Fibroblast of villous mesenchyme (primary cell): ENCODE measurements at regions not wholly inside any gene's neighbourhood (a gene's known extent, or its start where the extent isn't known, plus 50 kb on each side); places are given as distances from the start of the nearest gene placed in this dataset.

Source experiments
- DNase-seq: peaks from one replicate; pipeline ENCODE4 v3.0.0-alpha.2; 2010; ENCODE audit warnings: low read depth
- H3K4me3 ChIP-seq: 2 replicates; pipeline ENCODE4 v1.5.1; 2011; ENCODE audit warnings: low read depth, mild to moderate bottlenecking, low read length
- TF ChIP-seq, protein P1 (sequence below): IDR thresholded peaks from 2 replicates; pipeline ENCODE4 v1.5.1; 2012; ENCODE audit warnings: low read depth, mild to moderate bottlenecking, low read length; ENCODE audit not compliant: insufficient read depth

DNA sequence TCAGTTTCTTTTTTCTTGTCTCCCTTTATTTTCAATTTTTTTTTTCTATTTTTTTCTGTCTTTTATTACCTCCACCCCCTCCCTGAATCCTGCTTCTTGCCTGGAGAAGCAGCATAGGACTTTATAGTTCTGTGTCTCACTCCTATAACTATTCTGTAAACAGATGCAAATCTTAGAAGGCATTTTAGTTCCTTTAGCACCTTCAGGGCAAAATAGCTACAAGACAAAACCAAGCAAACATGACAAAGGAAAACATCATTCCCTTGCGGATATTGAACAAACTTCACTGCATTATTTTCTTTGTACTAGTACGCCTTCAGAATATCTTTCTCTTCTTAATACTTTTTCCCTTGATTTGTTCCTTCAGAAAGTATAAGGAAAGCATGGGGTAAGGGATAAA, 446.2 kb upstream of the CHORDC1 start:
- TF ChIP-seq, protein P1, sequence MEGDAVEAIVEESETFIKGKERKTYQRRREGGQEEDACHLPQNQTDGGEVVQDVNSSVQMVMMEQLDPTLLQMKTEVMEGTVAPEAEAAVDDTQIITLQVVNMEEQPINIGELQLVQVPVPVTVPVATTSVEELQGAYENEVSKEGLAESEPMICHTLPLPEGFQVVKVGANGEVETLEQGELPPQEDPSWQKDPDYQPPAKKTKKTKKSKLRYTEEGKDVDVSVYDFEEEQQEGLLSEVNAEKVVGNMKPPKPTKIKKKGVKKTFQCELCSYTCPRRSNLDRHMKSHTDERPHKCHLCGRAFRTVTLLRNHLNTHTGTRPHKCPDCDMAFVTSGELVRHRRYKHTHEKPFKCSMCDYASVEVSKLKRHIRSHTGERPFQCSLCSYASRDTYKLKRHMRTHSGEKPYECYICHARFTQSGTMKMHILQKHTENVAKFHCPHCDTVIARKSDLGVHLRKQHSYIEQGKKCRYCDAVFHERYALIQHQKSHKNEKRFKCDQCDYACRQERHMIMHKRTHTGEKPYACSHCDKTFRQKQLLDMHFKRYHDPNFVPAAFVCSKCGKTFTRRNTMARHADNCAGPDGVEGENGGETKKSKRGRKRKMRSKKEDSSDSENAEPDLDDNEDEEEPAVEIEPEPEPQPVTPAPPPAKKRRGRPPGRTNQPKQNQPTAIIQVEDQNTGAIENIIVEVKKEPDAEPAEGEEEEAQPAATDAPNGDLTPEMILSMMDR: no peak
- DNase-seq: no peak
- H3K4me3 ChIP-seq: no peak overlapping the region

DNA sequence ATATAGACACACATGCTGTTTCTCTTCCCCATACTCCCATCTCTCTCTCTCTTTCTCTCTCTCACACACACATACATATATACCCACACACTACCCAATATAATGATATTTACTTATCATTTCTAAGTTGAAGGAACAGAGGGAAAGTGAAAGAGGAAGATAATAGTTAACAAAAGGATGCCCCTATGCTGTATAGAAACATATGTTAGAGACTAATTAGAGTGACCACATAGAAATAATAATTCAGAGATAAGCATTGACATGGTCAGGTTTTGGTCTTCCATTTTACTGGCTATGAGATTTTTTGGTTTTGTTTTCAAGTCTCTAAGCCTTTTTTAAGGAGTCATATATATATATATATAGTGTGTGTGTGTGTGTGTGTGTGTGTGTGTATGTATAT, 445.7 kb upstream of the CHORDC1 start:
- TF ChIP-seq, protein P1: no peak
- H3K4me3 ChIP-seq: no peak overlapping the region
- DNase-seq: no peak

GRCh38 chr11:90661233-90661632, 438.4 kb upstream of the CHORDC1 start:
- no peak overlapping the region for H3K4me3 ChIP-seq
- TF ChIP-seq, protein P1: no peak

DNA sequence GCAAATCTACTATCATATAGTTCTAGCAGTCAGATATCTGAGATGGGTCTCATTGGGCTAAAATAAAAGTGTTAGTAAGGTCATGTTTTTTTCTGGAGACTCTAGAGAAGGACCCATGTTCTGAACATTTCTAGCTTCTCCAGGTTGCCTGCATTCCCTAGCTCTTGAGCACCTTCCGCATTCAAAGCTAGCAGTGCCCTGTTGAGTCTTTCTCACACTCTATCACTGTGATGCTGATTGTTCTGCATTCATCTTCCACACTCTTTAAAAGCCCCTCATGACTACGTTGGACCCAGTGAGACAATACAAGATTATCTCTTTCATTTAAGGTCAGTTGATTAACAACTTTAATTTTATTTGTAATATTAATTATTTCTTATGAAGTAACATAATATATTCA, 433.3 kb upstream of the CHORDC1 start:
- no peak overlapping the region for H3K4me3 ChIP-seq
- TF ChIP-seq, protein P1: no peak
- no peak for DNase-seq

More at GRCh38 chr11:90661233-90661632, 438.4 kb upstream of the CHORDC1 start:
- DNase-seq: no peak

DNA sequence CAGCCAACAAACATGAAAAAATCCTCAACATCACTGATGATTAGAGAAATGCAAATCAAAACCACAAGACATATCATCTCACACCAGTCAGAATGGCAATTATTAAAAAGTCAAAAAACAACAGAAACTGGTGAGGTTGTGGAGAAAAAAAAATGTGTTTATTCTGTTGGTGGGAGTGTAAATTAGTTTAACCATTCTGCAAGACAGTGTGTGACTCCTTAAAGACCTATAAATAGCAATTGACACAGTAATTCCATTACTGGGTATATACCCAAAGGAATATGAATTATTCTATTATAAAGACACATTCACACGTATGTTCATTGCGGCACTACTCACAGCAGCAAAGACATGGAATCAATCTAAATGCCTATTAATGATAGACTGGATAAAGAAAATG, 427.3 kb upstream of the CHORDC1 start:
- TF ChIP-seq, protein P1: no peak
- H3K4me3 ChIP-seq: no peak overlapping the region
- DNase-seq: no peak

GRCh38 chr11:90646706-90647105, 423.9 kb upstream of the CHORDC1 start:
- H3K4me3 ChIP-seq: no peak overlapping the region
- no peak for DNase-seq
- TF ChIP-seq, protein P1: no peak

- H3K4me3 ChIP-seq: no peak overlapping the region
- no peak for DNase-seq
- TF ChIP-seq, protein P1: no peak
Measured at GRCh38 chr11:90646266-90646665, 423.4 kb upstream of the CHORDC1 start.
